H9 (cell line): ENCODE measurements at regions not wholly inside any gene's neighbourhood (a gene's known extent, or its start where the extent isn't known, plus 50 kb on each side); places are given as distances from the start of the nearest gene placed in this dataset.

Experiments used
- DNase-seq: peaks from one replicate; pipeline ENCODE4 v3.0.0-alpha.2; 2017
- H2AFZ ChIP-seq: one replicate; pipeline ENCODE4 v1.6.1; 2013; ENCODE audit warnings: mild to moderate bottlenecking, low read length, control low read depth, moderate library complexity
- H2AK5ac ChIP-seq: 2 replicates; pipeline ENCODE4 v1.6.1; 2013; ENCODE audit warnings: low read length, control low read depth, mixed read lengths; ENCODE audit not compliant: insufficient read length
- H2BK120ac ChIP-seq: one replicate; pipeline ENCODE4 v1.6.1; 2013; ENCODE audit warnings: low read depth, mild to moderate bottlenecking, low read length, control low read depth, inconsistent platforms; ENCODE audit not compliant: poor library complexity, severe bottlenecking
- H2BK12ac ChIP-seq: 2 replicates; pipeline ENCODE4 v1.6.1; 2013; ENCODE audit warnings: low read length, control low read depth, mixed read lengths, low read depth; ENCODE audit not compliant: insufficient read length
- H2BK15ac ChIP-seq: 2 replicates; pipeline ENCODE4 v1.6.1; 2013; ENCODE audit warnings: low read depth, low read length, control low read depth
- H2BK20ac ChIP-seq: one replicate; pipeline ENCODE4 v1.6.1; 2013; ENCODE audit warnings: low read depth, mild to moderate bottlenecking, low read length, control low read depth, inconsistent platforms; ENCODE audit not compliant: poor library complexity, severe bottlenecking
- H2BK5ac ChIP-seq: 2 replicates; pipeline ENCODE4 v1.6.1; 2013; ENCODE audit warnings: low read length, control low read depth, mixed read lengths; ENCODE audit not compliant: insufficient read length
- H3K14ac ChIP-seq: 2 replicates; pipeline ENCODE4 v1.6.1; 2013; ENCODE audit warnings: low read length, control low read depth; ENCODE audit not compliant: insufficient read depth
- H3K18ac ChIP-seq: 2 replicates; pipeline ENCODE4 v1.6.1; 2013; ENCODE audit warnings: low read depth, mild to moderate bottlenecking, mixed read lengths, low read length, control low read depth; ENCODE audit not compliant: insufficient read length
- H3K23ac ChIP-seq: 2 replicates; pipeline ENCODE4 v1.6.1; 2013; ENCODE audit warnings: low read length, control low read depth, mixed read lengths, low read depth; ENCODE audit not compliant: insufficient read length
- H3K23me2 ChIP-seq: 2 replicates; pipeline ENCODE4 v1.6.1; 2013; ENCODE audit warnings: low read depth, mild to moderate bottlenecking, mixed read lengths, low read length, control low read depth; ENCODE audit not compliant: insufficient read length, poor library complexity, severe bottlenecking
- H3K27ac ChIP-seq: 2 replicates; pipeline ENCODE4 v1.5.1; 2013; ENCODE audit warnings: low read length, control low read depth, mixed read lengths, low read depth; ENCODE audit not compliant: insufficient read length
- H3K27me3 ChIP-seq: 2 replicates; pipeline ENCODE4 v1.6.1; 2013; ENCODE audit warnings: low read length, control low read depth, inconsistent platforms; ENCODE audit not compliant: insufficient read depth
- H3K4ac ChIP-seq: 2 replicates; pipeline ENCODE4 v1.6.1; 2013; ENCODE audit warnings: low read depth, mild to moderate bottlenecking, control low read depth, inconsistent platforms, low read length, moderate library complexity
- H3K4me1 ChIP-seq: 2 replicates; pipeline ENCODE4 v1.6.1; 2013; ENCODE audit warnings: low read length, control low read depth, inconsistent platforms; ENCODE audit not compliant: insufficient read depth
- H3K4me2 ChIP-seq: 2 replicates; pipeline ENCODE4 v1.6.1; 2013; ENCODE audit warnings: low read length, control low read depth, mixed read lengths; ENCODE audit not compliant: insufficient read length, insufficient read depth
- H3K56ac ChIP-seq: 2 replicates; pipeline ENCODE4 v1.6.1; 2013; ENCODE audit warnings: low read depth, mild to moderate bottlenecking, mixed read lengths, low read length, control low read depth; ENCODE audit not compliant: insufficient read length
- H3K79me1 ChIP-seq: 2 replicates; pipeline ENCODE4 v1.6.1; 2013; ENCODE audit warnings: low read depth, mild to moderate bottlenecking, moderate library complexity, low read length, control low read depth, inconsistent platforms; ENCODE audit not compliant: insufficient read depth, poor library complexity, severe bottlenecking
- H3K79me2 ChIP-seq: 2 replicates; pipeline ENCODE4 v1.6.1; 2013; ENCODE audit warnings: low read length, control low read depth, inconsistent platforms; ENCODE audit not compliant: insufficient read depth
- H3K9ac ChIP-seq: 2 replicates; pipeline ENCODE4 v1.6.1; 2013; ENCODE audit warnings: low read length, control low read depth, mixed read lengths; ENCODE audit not compliant: insufficient read length; ENCODE audit errors: extremely low read depth
- H3K9me3 ChIP-seq: one replicate; pipeline ENCODE4 v1.6.1; 2013; ENCODE audit warnings: low read depth, low read length, inconsistent platforms; ENCODE audit not compliant: control insufficient read depth
- H3T11ph ChIP-seq: one replicate; pipeline ENCODE4 v1.6.1; 2013; ENCODE audit warnings: mild to moderate bottlenecking, low read length, control low read depth, inconsistent platforms
- H4K20me1 ChIP-seq: one replicate; pipeline ENCODE4 v1.6.1; 2013; ENCODE audit not compliant: control insufficient read depth, insufficient read length, insufficient read depth
- H4K5ac ChIP-seq: 2 replicates; pipeline ENCODE4 v1.6.1; 2013; ENCODE audit warnings: low read depth, mild to moderate bottlenecking, mixed read lengths, low read length, control low read depth; ENCODE audit not compliant: insufficient read length
- H4K8ac ChIP-seq: replicated peaks from 2 replicates; pipeline ENCODE4 v1.6.1; 2013; ENCODE audit warnings: low read length, control low read depth, mixed read lengths, low read depth; ENCODE audit not compliant: insufficient read length
- H4K91ac ChIP-seq: 2 replicates; pipeline ENCODE4 v1.6.1; 2013; ENCODE audit warnings: low read depth, mild to moderate bottlenecking, moderate library complexity, mixed read lengths, low read length, control low read depth; ENCODE audit not compliant: insufficient read length
- H3K27ac Mint-ChIP-seq, 3 experiments: 2 replicates in 2 of 3; 3 replicates in 1 of 3; pipeline ENCODE4 v1.8.0; 2020 to 2021; ENCODE audit warnings: mixed read lengths in 3 of 3, mild to moderate bottlenecking in 1 of 3, moderate library complexity in 1 of 3
- H3K27me3 Mint-ChIP-seq: 2 replicates; pipeline ENCODE4 v1.8.0; 2021; ENCODE audit warnings: low read depth, mild to moderate bottlenecking, moderate library complexity, mixed read lengths
- H3K36me3 Mint-ChIP-seq, 3 experiments: 2 replicates in 2 of 3; 3 replicates in 1 of 3; pipeline ENCODE4 v1.8.0; 2020 to 2021; ENCODE audit warnings: low read depth in 3 of 3, mixed read lengths in 3 of 3; ENCODE audit not compliant: insufficient read depth in 1 of 3
- H3K4me1 Mint-ChIP-seq, 2 experiments: 2 replicates each; pipeline ENCODE4 v1.8.0; 2020; ENCODE audit warnings: mixed read lengths in 2 of 2
- H3K4me3 Mint-ChIP-seq, 2 experiments: 2 replicates in 1 of 2; 3 replicates in 1 of 2; pipeline ENCODE4 v1.8.0; 2020 to 2021; ENCODE audit warnings: mild to moderate bottlenecking in 2 of 2, mixed read lengths in 2 of 2, moderate library complexity in 1 of 2
- H3K9me3 Mint-ChIP-seq, 2 experiments: 2 replicates in 1 of 2; 3 replicates in 1 of 2; pipeline ENCODE4 v1.8.0; 2020; ENCODE audit warnings: mild to moderate bottlenecking in 2 of 2, mixed read lengths in 2 of 2, moderate library complexity in 1 of 2
- WGBS: extraction: QIAGEN DNeasy Blood & Tissue Kit; methylation state at CpG from one replicate; pipeline ENCODE4 v1.1.7; 2013; ENCODE audit warnings: missing lambda C conversion rate, low lambda C conversion rate, mixed read lengths; ENCODE audit not compliant: insufficient read length; ENCODE audit errors: extremely low coverage; 5-methylcytosine and 5-hydroxymethylcytosine counted together
- TF ChIP-seq, protein P1 (sequence below): fragments of 200-600 bp; sonication (generic); conservative IDR thresholded peaks from 3 replicates; pipeline ENCODE4 v1.8.0; 2021; ENCODE audit warnings: antibody characterized with exemption, mild to moderate bottlenecking

- WGBS: no CpG with 5 or more reads among the region's 1 CpG
- Mint-ChIP-seq H3K27me3 (no peaks in the 10 kb centered on the region), H3K4me3 (no peak overlapping the region)
Measured at GRCh38 chr7:16200591-16200990, 220.7 kb downstream of the CRPPA start.

More at GRCh38 chr7:16200591-16200990, 220.7 kb downstream of the CRPPA start:
- no peak overlapping the region for H3K56ac ChIP-seq
- H2BK12ac ChIP-seq: no peak overlapping the region
- Mint-ChIP-seq H3K27ac (no peak overlapping the region), H3K36me3 (no peaks in the 10 kb centered on the region; a peak in 1 of 7 replicates), H3K9me3 (no peaks in the 10 kb centered on the region; a peak in 1 of 5 replicates), H3K4me1 (peaks cover 28 to 35% of the 10 kb centered on the region in 2 experiments)
- H3K4me1 ChIP-seq: peaks cover 3% of the 10 kb centered on the region; the same call in 1 of the 2 replicates
- no peak overlapping the region for H2BK15ac ChIP-seq
- DNase-seq: no peak
- no peak overlapping the region for H3K14ac ChIP-seq
- H3K79me2 ChIP-seq: no peaks in the 10 kb centered on the region
- no peak overlapping the region for H2BK120ac ChIP-seq
- H4K91ac ChIP-seq: no peak overlapping the region
- H3K9ac ChIP-seq: no peak overlapping the region
- no peaks in the 10 kb centered on the region for H4K20me1 ChIP-seq
- no peaks in the 10 kb centered on the region for H3K9me3 ChIP-seq
- H4K8ac ChIP-seq: no peak overlapping the region
- no peaks in the 10 kb centered on the region for H3K23me2 ChIP-seq
- H4K5ac ChIP-seq: no peak overlapping the region
- H3K23ac ChIP-seq: no peak overlapping the region
- no peak overlapping the region for H2AK5ac ChIP-seq
- H3K27ac ChIP-seq: no peak overlapping the region
- no peaks in the 10 kb centered on the region for H3K27me3 ChIP-seq
- TF ChIP-seq, protein P1, sequence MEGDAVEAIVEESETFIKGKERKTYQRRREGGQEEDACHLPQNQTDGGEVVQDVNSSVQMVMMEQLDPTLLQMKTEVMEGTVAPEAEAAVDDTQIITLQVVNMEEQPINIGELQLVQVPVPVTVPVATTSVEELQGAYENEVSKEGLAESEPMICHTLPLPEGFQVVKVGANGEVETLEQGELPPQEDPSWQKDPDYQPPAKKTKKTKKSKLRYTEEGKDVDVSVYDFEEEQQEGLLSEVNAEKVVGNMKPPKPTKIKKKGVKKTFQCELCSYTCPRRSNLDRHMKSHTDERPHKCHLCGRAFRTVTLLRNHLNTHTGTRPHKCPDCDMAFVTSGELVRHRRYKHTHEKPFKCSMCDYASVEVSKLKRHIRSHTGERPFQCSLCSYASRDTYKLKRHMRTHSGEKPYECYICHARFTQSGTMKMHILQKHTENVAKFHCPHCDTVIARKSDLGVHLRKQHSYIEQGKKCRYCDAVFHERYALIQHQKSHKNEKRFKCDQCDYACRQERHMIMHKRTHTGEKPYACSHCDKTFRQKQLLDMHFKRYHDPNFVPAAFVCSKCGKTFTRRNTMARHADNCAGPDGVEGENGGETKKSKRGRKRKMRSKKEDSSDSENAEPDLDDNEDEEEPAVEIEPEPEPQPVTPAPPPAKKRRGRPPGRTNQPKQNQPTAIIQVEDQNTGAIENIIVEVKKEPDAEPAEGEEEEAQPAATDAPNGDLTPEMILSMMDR: no peak
- no peak overlapping the region for H2AFZ ChIP-seq
- H2BK5ac ChIP-seq: no peak overlapping the region
- no peak overlapping the region for H3K4ac ChIP-seq
- no peaks in the 10 kb centered on the region for H3K79me1 ChIP-seq
- no peak overlapping the region for H3K18ac ChIP-seq
- no peak overlapping the region for H2BK20ac ChIP-seq
- H3K4me2 ChIP-seq: no peak overlapping the region
- H3T11ph ChIP-seq: no peak overlapping the region
